Ishikawa (cell line): ENCODE measurements at regions not wholly inside any gene's neighbourhood (a gene's known extent, or its start where the extent isn't known, plus 50 kb on each side); places are given as distances from the start of the nearest gene placed in this dataset.

Experiments
- CEBPB ChIP-seq: IDR thresholded peaks from 2 replicates; pipeline ENCODE4 v1.6.1; 2012
- CREB1 ChIP-seq: IDR thresholded peaks from 2 replicates; pipeline ENCODE4 v1.6.1; 2012; ENCODE audit warnings: low read depth
- EGR1 ChIP-seq: IDR thresholded peaks from 2 replicates; pipeline ENCODE4 v1.6.1; 2012
- EP300 ChIP-seq: IDR thresholded peaks from 2 replicates; pipeline ENCODE4 v1.6.1; 2012; ENCODE audit warnings: borderline replicate concordance
- FOXM1 ChIP-seq: IDR thresholded peaks from 2 replicates; pipeline ENCODE4 v1.6.1; 2012; ENCODE audit warnings: low read depth, borderline replicate concordance
- NFIC ChIP-seq: IDR thresholded peaks from 2 replicates; pipeline ENCODE4 v1.6.1; 2012
- RAD21 ChIP-seq: IDR thresholded peaks from 2 replicates; pipeline ENCODE4 v1.6.1; 2012; ENCODE audit warnings: low read depth
- TAF1 ChIP-seq: IDR thresholded peaks from 2 replicates; pipeline ENCODE4 v1.6.1; 2012; ENCODE audit warnings: low read depth, mild to moderate bottlenecking
- TCF12 ChIP-seq: IDR thresholded peaks from 2 replicates; pipeline ENCODE4 v1.6.1; 2012; ENCODE audit warnings: low read depth
- TEAD4 ChIP-seq: IDR thresholded peaks from 2 replicates; pipeline ENCODE4 v1.6.1; 2012
- USF1 ChIP-seq: IDR thresholded peaks from 2 replicates; pipeline ENCODE4 v1.6.1; 2012
- YY1 ChIP-seq: IDR thresholded peaks from 2 replicates; pipeline ENCODE4 v1.6.1; 2012; ENCODE audit warnings: low read depth
- ZBTB7A ChIP-seq: IDR thresholded peaks from 2 replicates; pipeline ENCODE4 v1.6.1; 2012; ENCODE audit warnings: low read depth
- TF ChIP-seq, protein P1 (sequence below): IDR thresholded peaks from 2 replicates; pipeline ENCODE4 v1.6.1; 2012; ENCODE audit warnings: low read depth, mild to moderate bottlenecking
- TF ChIP-seq, protein P2 (sequence below): IDR thresholded peaks from 2 replicates; pipeline ENCODE4 v1.6.1; 2012

DNA sequence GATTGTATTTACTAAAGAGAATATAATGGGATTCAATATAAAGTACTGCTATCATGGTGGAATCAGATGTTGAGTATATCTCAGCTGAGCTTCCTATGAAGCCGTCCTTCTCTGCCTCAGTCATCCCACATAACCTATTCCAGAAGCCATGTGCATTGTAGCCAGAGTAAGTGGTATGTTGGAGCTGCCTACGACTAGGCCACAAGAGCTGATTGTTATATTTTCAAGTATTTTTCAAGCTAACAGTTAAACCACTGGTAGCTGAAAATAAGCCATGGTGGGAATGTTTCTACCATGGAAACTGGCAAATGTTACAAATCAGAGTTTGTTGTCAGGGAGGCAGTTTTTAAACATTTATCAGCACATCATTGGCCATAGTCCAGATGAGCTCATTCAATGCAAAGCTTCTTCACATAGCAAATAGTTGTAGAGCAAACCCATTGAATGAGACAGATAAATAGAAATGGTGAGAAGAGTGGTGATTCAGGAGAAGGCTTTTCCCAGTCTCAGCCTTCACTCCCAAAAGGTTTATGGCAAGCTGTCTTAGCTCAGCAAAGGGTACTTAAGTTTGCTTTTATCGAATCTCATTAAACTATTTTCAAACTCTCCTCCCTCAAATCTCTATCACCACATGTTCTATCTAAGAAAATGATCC lies 436.4 kb downstream of the PCDH19 start:
- no peak for TF ChIP-seq EGR1
- TF ChIP-seq EP300 = no peak
- TF ChIP-seq TEAD4 = no peak
- no peak for TF ChIP-seq RAD21
- TF ChIP-seq TCF12 = no peak
- TF ChIP-seq FOXM1 = no peak
- TF ChIP-seq, protein P1, sequence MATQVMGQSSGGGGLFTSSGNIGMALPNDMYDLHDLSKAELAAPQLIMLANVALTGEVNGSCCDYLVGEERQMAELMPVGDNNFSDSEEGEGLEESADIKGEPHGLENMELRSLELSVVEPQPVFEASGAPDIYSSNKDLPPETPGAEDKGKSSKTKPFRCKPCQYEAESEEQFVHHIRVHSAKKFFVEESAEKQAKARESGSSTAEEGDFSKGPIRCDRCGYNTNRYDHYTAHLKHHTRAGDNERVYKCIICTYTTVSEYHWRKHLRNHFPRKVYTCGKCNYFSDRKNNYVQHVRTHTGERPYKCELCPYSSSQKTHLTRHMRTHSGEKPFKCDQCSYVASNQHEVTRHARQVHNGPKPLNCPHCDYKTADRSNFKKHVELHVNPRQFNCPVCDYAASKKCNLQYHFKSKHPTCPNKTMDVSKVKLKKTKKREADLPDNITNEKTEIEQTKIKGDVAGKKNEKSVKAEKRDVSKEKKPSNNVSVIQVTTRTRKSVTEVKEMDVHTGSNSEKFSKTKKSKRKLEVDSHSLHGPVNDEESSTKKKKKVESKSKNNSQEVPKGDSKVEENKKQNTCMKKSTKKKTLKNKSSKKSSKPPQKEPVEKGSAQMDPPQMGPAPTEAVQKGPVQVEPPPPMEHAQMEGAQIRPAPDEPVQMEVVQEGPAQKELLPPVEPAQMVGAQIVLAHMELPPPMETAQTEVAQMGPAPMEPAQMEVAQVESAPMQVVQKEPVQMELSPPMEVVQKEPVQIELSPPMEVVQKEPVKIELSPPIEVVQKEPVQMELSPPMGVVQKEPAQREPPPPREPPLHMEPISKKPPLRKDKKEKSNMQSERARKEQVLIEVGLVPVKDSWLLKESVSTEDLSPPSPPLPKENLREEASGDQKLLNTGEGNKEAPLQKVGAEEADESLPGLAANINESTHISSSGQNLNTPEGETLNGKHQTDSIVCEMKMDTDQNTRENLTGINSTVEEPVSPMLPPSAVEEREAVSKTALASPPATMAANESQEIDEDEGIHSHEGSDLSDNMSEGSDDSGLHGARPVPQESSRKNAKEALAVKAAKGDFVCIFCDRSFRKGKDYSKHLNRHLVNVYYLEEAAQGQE = no peak
- no peak for TF ChIP-seq CREB1
- TF ChIP-seq ZBTB7A = no peak

DNA sequence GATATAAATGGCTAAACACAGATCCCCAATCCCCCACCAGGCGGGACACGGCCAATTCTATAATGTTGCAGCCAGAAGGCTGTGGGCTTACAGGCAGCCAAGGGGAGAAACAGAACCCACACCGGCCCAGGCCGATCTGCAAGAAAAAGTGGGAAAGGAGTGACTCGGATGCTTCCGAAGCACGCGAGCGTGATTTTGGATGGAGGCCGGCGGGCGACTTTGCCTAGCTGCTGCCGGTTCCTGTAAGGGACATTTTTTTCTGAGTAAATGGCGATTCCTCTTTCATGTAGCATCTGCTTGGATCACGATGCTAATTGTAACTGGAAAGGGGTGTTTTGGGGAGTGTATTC lies 470.2 kb downstream of the PCDH19 start:
- TF ChIP-seq YY1 = no peak
- no peak for TF ChIP-seq USF1
- no peak for TF ChIP-seq EGR1
- no peak for TF ChIP-seq NFIC
- no peak for TF ChIP-seq ZBTB7A
- TF ChIP-seq TCF12 = no peak
- TF ChIP-seq, protein P1 = no peak
- no peak for TF ChIP-seq TEAD4
- no peak for TF ChIP-seq CREB1
- TF ChIP-seq FOXM1 = no peak
- no peak for TF ChIP-seq TAF1
- TF ChIP-seq, protein P2, sequence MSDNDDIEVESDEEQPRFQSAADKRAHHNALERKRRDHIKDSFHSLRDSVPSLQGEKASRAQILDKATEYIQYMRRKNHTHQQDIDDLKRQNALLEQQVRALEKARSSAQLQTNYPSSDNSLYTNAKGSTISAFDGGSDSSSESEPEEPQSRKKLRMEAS = no peak
- TF ChIP-seq EP300 = no peak
- TF ChIP-seq RAD21 = no peak
- no peak for TF ChIP-seq CEBPB

DNA sequence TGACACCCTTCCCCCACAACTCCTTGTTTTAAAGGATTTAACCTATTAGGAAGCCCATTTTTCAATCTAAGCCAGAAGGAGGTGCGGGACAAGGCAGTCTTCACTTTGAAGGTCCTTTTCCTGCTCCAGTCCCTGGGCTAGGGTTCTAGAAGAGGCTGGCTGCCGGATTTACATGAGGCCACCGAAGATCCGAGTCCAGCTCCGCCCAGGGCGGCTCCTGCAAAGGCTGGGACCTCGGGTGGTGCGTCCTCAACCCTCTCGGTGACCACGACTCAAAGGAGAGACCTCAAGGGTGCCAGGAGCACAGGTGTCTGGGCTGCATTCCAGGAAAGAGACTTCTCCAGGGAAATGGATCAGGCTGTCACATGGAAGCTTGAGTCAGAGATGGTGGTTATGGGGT lies 471.6 kb downstream of the PCDH19 start:
- TF ChIP-seq RAD21 (no peak), FOXM1 (no peak), ZBTB7A (no peak), TAF1 (no peak)
- TF ChIP-seq, protein P2 = no peak

GRCh38 chrX:99933865-99934264 lies 476.2 kb downstream of the PCDH19 start:
- TF ChIP-seq, protein P2 = no peak
- TF ChIP-seq ZBTB7A = no peak
- no peak for TF ChIP-seq EGR1

- no peak for TF ChIP-seq CREB1
- TF ChIP-seq RAD21 = no peak
- TF ChIP-seq ZBTB7A = no peak
- no peak for TF ChIP-seq TEAD4
- no peak for TF ChIP-seq USF1
- TF ChIP-seq, protein P2 = no peak
Measured at GRCh38 chrX:99914635-99915034, 495.4 kb downstream of the PCDH19 start.

GRCh38 chrX:99913611-99914010 lies 496.5 kb downstream of the PCDH19 start:
- TF ChIP-seq, protein P2 = no peak
- TF ChIP-seq TCF12 = no peak
- no peak for TF ChIP-seq CEBPB
- no peak for TF ChIP-seq RAD21
- no peak for TF ChIP-seq TAF1
